ENCODE measurements at regions not wholly inside any gene's neighbourhood (a gene's known extent, or its start where the extent isn't known, plus 50 kb on each side); places are given as distances from the start of the nearest gene placed in this dataset.
"Not testable (repeated sequence)": the region's sequence is repeated elsewhere in the genome, so short reads cannot be mapped to it uniquely, and the experiment has no call there.

GRCh38 chrX:137212078-137212632 lies 178.4 kb upstream of the GPR101 start:
- no peak for DNase-seq (ENCODE audit: low read depth in 2 of 3, low spot score in 1 of 3)

- DNase-seq (ENCODE audit: low read depth in 2 of 3, low spot score in 1 of 3), result no peak
Observed at GRCh38 chrX:137198040-137198439, 164.2 kb upstream of the GPR101 start.

- no peak for DNase-seq (ENCODE audit: low read depth in 2 of 3, low spot score in 1 of 3)
Observed at GRCh38 chrX:137195991-137196390, 162.2 kb upstream of the GPR101 start.

GRCh38 chrX:137195296-137195695 lies 161.5 kb upstream of the GPR101 start:
- DNase-seq (ENCODE audit: low read depth in 2 of 3, low spot score in 1 of 3), result no peak

GRCh38 chrX:137194164-137194563 lies 160.4 kb upstream of the GPR101 start:
- peak in 2 of 3 donors; percentile 1 to 31 for DNase-seq (ENCODE audit: low read depth in 2 of 3, low spot score in 1 of 3)

GRCh38 chrX:137187540-137187939 lies 153.7 kb upstream of the GPR101 start:
- DNase-seq (ENCODE audit: low read depth in 2 of 3, low spot score in 1 of 3), result no peak

GRCh38 chrX:137178392-137178791 lies 144.6 kb upstream of the GPR101 start:
- DNase-seq (ENCODE audit: low read depth in 2 of 3, low spot score in 1 of 3), result no peak

- DNase-seq (ENCODE audit: low read depth in 2 of 3, low spot score in 1 of 3), result no peak
Observed at GRCh38 chrX:137172317-137172948, 138.6 kb upstream of the GPR101 start.

- no peak for DNase-seq (ENCODE audit: low read depth in 2 of 3, low spot score in 1 of 3)
Observed at GRCh38 chrX:137171626-137172025, 137.8 kb upstream of the GPR101 start.

- peak; percentile 0 to 2 (median 0) for DNase-seq (ENCODE audit: low read depth in 2 of 3, low spot score in 1 of 3)
Observed at GRCh38 chrX:137166591-137166990, 132.8 kb upstream of the GPR101 start.

GRCh38 chrX:137164329-137164728 lies 130.5 kb upstream of the GPR101 start:
- DNase-seq (ENCODE audit: low read depth in 2 of 3, low spot score in 1 of 3), result no peak

- DNase-seq (ENCODE audit: low read depth in 2 of 3, low spot score in 1 of 3), result no peak
Observed at GRCh38 chrX:137151403-137151802, 117.6 kb upstream of the GPR101 start.

- no peak for DNase-seq (ENCODE audit: low read depth in 2 of 3, low spot score in 1 of 3)
Observed at GRCh38 chrX:137143864-137144263, 110.1 kb upstream of the GPR101 start.

- not testable (repeated sequence) for DNase-seq (ENCODE audit: low read depth in 2 of 3, low spot score in 1 of 3)
Observed at GRCh38 chrX:137122651-137123050, 88.9 kb upstream of the GPR101 start.

- DNase-seq (ENCODE audit: low read depth in 2 of 3, low spot score in 1 of 3), result no peak
Observed at GRCh38 chrX:137119049-137119448, 85.3 kb upstream of the GPR101 start.

GRCh38 chrX:137118536-137118935 lies 84.7 kb upstream of the GPR101 start:
- DNase-seq (ENCODE audit: low read depth in 2 of 3, low spot score in 1 of 3), result no peak

- DNase-seq (ENCODE audit: low read depth in 2 of 3, low spot score in 1 of 3), result no peak
Observed at GRCh38 chrX:137118136-137118535, 84.3 kb upstream of the GPR101 start.

GRCh38 chrX:137107877-137108276 lies 74.1 kb upstream of the GPR101 start:
- DNase-seq (ENCODE audit: low read depth in 2 of 3, low spot score in 1 of 3), result not testable (repeated sequence)

GRCh38 chrX:137101273-137101990 lies 67.6 kb upstream of the GPR101 start:
- DNase-seq (ENCODE audit: low read depth in 2 of 3, low spot score in 1 of 3), result no peak

Measured in stimulated activated CD4-positive, alpha-beta T cell treated with anti-CD3 and anti-CD28 coated beads, Interleukin-12 subunit alpha, Interleukin-12 subunit beta, amount 100 ng/mL, for 48 hours (primary cell).